ENCODE measurements at regions not wholly inside any gene's neighbourhood (a gene's known extent, or its start where the extent isn't known, plus 50 kb on each side); places are given as distances from the start of the nearest gene placed in this dataset.

DNA sequence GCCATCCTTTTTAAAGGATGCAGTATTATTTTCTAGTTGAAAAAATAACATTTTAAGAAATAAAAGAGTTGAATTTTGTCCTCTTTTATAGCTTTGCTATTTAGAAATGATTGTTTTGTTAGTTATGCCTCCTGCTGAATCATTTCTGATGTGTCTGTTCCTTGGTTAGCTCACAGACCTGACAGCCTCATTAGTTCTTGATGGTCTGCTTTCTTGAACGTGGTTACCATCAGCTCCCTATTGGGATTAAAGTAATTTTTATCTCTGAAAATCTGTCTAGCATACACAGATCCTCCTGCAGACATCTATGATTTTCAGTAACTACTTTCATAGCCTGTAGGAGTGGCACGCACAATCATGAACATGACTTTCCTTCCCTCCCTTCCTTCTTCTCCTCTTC is 447.6 kb upstream of the B3GALT2 start:
- H3K36me3 Mint-ChIP-seq (ENCODE audit: low read depth): no peaks in the 10 kb centered on the region
- no peak overlapping the region for H3K4me3 Mint-ChIP-seq
- H3K27me3 Mint-ChIP-seq (ENCODE audit: low read depth): no peaks in the 10 kb centered on the region
- H3K4me1 Mint-ChIP-seq (ENCODE audit: low read depth): peaks cover 10% of the 10 kb centered on the region
- H3K27ac Mint-ChIP-seq: no peak overlapping the region
- peaks cover 10% of the 10 kb centered on the region for H3K9me3 Mint-ChIP-seq
- no peak for DNase-seq (ENCODE audit: low spot score)

DNA sequence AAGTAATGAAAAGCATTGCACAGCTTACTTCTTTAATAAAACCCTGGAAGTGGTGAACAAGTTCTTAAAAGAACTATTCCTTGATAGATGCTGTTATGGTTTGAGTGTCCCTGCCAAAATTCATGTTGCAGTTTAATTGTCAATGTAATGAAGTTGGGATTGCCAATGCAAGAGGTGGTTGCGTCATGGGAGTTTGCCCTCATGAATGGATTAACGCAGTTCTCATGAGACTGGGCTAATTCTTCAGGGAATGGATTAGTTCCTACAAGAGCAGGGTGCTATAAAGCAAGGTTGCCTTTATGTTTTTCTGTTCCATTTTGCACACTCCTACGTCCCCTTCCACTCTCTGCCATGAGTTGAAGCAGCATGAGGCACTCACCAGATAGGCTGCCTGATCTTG is 446.7 kb upstream of the B3GALT2 start:
- H3K4me3 Mint-ChIP-seq: no peak overlapping the region
- no peaks in the 10 kb centered on the region for H3K36me3 Mint-ChIP-seq (ENCODE audit: low read depth)
- H3K4me1 Mint-ChIP-seq (ENCODE audit: low read depth): peaks cover 10% of the 10 kb centered on the region
- peaks cover 4% of the 10 kb centered on the region for H3K9me3 Mint-ChIP-seq
- H3K27ac Mint-ChIP-seq: no peak overlapping the region
- DNase-seq (ENCODE audit: low spot score): no peak
- no peaks in the 10 kb centered on the region for H3K27me3 Mint-ChIP-seq (ENCODE audit: low read depth)

- DNase-seq (ENCODE audit: low spot score): no peak
- H3K4me3 Mint-ChIP-seq: no peak overlapping the region
- H3K36me3 Mint-ChIP-seq (ENCODE audit: low read depth): no peaks in the 10 kb centered on the region
- peaks cover 4% of the 10 kb centered on the region for H3K9me3 Mint-ChIP-seq
- H3K27ac Mint-ChIP-seq: no peak overlapping the region
- peaks cover 10% of the 10 kb centered on the region for H3K4me1 Mint-ChIP-seq (ENCODE audit: low read depth)
- H3K27me3 Mint-ChIP-seq (ENCODE audit: low read depth): no peaks in the 10 kb centered on the region
Observed at GRCh38 chr1:193631306-193631705, 444.9 kb upstream of the B3GALT2 start.

- Mint-ChIP-seq H3K9me3 (no peaks in the 10 kb centered on the region), H3K36me3 (ENCODE audit: low read depth) (no peaks in the 10 kb centered on the region), H3K4me3 (no peak overlapping the region), H3K27ac (no peak overlapping the region), H3K27me3 (ENCODE audit: low read depth) (no peaks in the 10 kb centered on the region), H3K4me1 (ENCODE audit: low read depth) (peaks cover 7% of the 10 kb centered on the region)
- DNase-seq (ENCODE audit: low spot score): no peak
Observed at GRCh38 chr1:193629875-193630274, 443.5 kb upstream of the B3GALT2 start.

- Mint-ChIP-seq H3K4me3 (no peak overlapping the region), H3K9me3 (no peaks in the 10 kb centered on the region), H3K36me3 (ENCODE audit: low read depth) (no peaks in the 10 kb centered on the region), H3K4me1 (ENCODE audit: low read depth) (peaks cover 3% of the 10 kb centered on the region), H3K27me3 (ENCODE audit: low read depth) (no peaks in the 10 kb centered on the region), H3K27ac (no peak overlapping the region)
- DNase-seq (ENCODE audit: low spot score): no peak
Observed at GRCh38 chr1:193626695-193627094, 440.3 kb upstream of the B3GALT2 start.

DNA sequence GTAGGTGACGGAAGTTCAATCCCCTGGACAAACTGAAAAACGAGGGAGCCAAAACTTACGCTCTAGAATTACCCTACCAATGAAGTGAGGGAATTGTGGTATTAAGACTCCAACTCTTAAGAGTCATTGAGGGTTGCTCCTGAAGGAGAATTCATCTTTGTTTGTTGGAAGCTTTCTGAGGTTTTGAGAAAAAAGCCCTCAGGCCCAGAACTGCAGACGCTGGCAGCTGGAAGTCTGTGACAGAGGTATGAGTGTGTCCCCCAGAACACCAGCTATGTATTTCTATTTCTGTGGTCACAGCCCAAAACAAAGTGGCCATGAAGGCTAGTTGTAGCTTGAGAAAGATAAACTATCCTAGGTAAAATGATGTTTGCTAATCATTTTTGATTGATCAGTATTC is 438.8 kb upstream of the B3GALT2 start:
- H3K4me3 Mint-ChIP-seq: no peak overlapping the region
- no peaks in the 10 kb centered on the region for H3K27me3 Mint-ChIP-seq (ENCODE audit: low read depth)
- no peaks in the 10 kb centered on the region for H3K9me3 Mint-ChIP-seq
- DNase-seq (ENCODE audit: low spot score): no peak
- no peak overlapping the region for H3K27ac Mint-ChIP-seq
- H3K4me1 Mint-ChIP-seq (ENCODE audit: low read depth): peaks cover 3% of the 10 kb centered on the region
- H3K36me3 Mint-ChIP-seq (ENCODE audit: low read depth): no peaks in the 10 kb centered on the region

DNA sequence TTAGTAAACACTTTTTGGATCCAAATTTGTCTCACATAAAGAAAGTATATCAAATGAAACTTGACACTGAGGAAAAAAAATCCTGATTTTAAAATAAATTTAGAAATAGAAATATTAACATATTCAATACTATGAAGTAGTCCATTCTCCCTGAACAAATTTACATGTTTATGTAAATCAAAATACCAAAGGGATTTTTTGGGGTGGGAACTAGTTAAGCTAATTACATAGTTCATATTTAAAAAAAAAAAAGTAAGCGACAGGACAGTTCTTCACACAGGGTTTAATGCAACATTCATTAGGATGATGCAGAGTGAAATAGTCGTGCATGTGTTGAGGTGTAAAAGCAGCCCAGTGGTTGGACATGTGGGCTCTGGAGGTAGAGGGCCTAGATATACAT is 433.5 kb upstream of the B3GALT2 start:
- Mint-ChIP-seq H3K9me3 (peaks cover 4% of the 10 kb centered on the region), H3K36me3 (ENCODE audit: low read depth) (no peaks in the 10 kb centered on the region), H3K27me3 (ENCODE audit: low read depth) (no peaks in the 10 kb centered on the region), H3K4me1 (ENCODE audit: low read depth) (peaks cover 3% of the 10 kb centered on the region), H3K4me3 (no peak overlapping the region), H3K27ac (no peak overlapping the region)
- no peak for DNase-seq (ENCODE audit: low spot score)

GRCh38 chr1:193614817-193615216 is 428.4 kb upstream of the B3GALT2 start:
- H3K9me3 Mint-ChIP-seq: peaks cover 12% of the 10 kb centered on the region
- no peaks in the 10 kb centered on the region for H3K27me3 Mint-ChIP-seq (ENCODE audit: low read depth)
- H3K27ac Mint-ChIP-seq: no peak overlapping the region
- peaks cover 7% of the 10 kb centered on the region for H3K4me1 Mint-ChIP-seq (ENCODE audit: low read depth)
- DNase-seq (ENCODE audit: low spot score): no peak
- peaks cover 7% of the 10 kb centered on the region for H3K36me3 Mint-ChIP-seq (ENCODE audit: low read depth)
- no peak overlapping the region for H3K4me3 Mint-ChIP-seq

GRCh38 chr1:193614275-193614674 is 427.9 kb upstream of the B3GALT2 start:
- peaks cover 10% of the 10 kb centered on the region for H3K36me3 Mint-ChIP-seq (ENCODE audit: low read depth)
- peaks cover 12% of the 10 kb centered on the region for H3K9me3 Mint-ChIP-seq
- no peak overlapping the region for H3K27ac Mint-ChIP-seq
- peaks cover 10% of the 10 kb centered on the region for H3K4me1 Mint-ChIP-seq (ENCODE audit: low read depth)
- H3K27me3 Mint-ChIP-seq (ENCODE audit: low read depth): no peaks in the 10 kb centered on the region
- no peak overlapping the region for H3K4me3 Mint-ChIP-seq
- DNase-seq (ENCODE audit: low spot score): no peak

- no peak for DNase-seq (ENCODE audit: low spot score)
- H3K4me3 Mint-ChIP-seq: no peak overlapping the region
- H3K27me3 Mint-ChIP-seq (ENCODE audit: low read depth): no peaks in the 10 kb centered on the region
- peaks cover 19% of the 10 kb centered on the region for H3K4me1 Mint-ChIP-seq (ENCODE audit: low read depth)
- H3K36me3 Mint-ChIP-seq (ENCODE audit: low read depth): peaks cover 19% of the 10 kb centered on the region
- peaks cover 23% of the 10 kb centered on the region for H3K9me3 Mint-ChIP-seq
- H3K27ac Mint-ChIP-seq: no peak overlapping the region
Observed at GRCh38 chr1:193613041-193613440, 426.6 kb upstream of the B3GALT2 start.

DNA sequence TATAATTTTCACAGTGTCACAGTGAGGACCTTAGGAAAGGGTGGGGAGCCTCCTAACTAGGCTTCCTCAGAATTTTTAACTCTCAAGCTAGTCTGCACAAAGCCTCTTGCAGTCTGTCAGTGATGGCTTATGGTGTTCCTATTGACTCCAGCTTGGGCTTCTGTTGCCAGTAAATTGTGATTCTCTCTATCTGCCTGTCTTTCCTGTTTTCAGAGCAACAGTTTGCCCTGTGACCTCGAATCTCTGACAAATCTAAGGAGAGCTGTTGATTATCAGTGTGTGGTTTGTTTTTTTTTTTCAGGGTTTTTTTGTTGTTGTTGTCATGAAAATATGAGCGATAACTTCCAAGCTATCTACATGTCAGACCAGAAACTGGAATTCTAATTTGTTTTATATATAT is 423.2 kb upstream of the B3GALT2 start:
- Mint-ChIP-seq H3K27ac (peak overlapping the region; percentile 56), H3K4me3 (no peak overlapping the region), H3K27me3 (ENCODE audit: low read depth) (no peaks in the 10 kb centered on the region), H3K36me3 (ENCODE audit: low read depth) (peaks cover 27% of the 10 kb centered on the region), H3K4me1 (ENCODE audit: low read depth) (peaks cover 37% of the 10 kb centered on the region), H3K9me3 (peaks cover 41% of the 10 kb centered on the region)
- no peak for DNase-seq (ENCODE audit: low spot score)

DNA sequence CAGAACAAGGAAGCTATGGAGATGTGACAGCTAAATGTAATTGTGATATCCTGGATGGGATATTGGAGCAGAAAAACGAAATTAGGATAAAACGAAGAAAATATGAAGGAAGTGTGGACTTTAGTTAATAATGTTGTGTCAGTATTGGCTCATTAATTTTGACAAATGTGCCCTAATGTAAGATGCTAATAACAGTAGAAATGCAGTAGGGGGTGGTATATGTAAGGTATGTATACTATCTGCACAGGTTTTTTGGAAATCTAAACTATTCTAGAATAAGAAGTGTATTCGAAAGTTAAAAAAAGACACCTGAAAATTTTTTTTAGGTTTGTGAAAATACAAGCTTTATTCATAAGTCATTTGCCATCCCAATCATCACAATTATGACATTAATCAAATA is 421.4 kb upstream of the B3GALT2 start:
- H3K36me3 Mint-ChIP-seq (ENCODE audit: low read depth): peaks cover 26% of the 10 kb centered on the region
- no peak overlapping the region for H3K4me3 Mint-ChIP-seq
- H3K4me1 Mint-ChIP-seq (ENCODE audit: low read depth): peaks cover 32% of the 10 kb centered on the region
- no peak overlapping the region for H3K27ac Mint-ChIP-seq
- H3K27me3 Mint-ChIP-seq (ENCODE audit: low read depth): no peaks in the 10 kb centered on the region
- no peak for DNase-seq (ENCODE audit: low spot score)
- H3K9me3 Mint-ChIP-seq: peaks cover 32% of the 10 kb centered on the region

GRCh38 chr1:193606035-193606434 is 419.6 kb upstream of the B3GALT2 start:
- DNase-seq (ENCODE audit: low spot score): no peak
- H3K4me1 Mint-ChIP-seq (ENCODE audit: low read depth): peaks cover 32% of the 10 kb centered on the region
- H3K4me3 Mint-ChIP-seq: no peak overlapping the region

DNA sequence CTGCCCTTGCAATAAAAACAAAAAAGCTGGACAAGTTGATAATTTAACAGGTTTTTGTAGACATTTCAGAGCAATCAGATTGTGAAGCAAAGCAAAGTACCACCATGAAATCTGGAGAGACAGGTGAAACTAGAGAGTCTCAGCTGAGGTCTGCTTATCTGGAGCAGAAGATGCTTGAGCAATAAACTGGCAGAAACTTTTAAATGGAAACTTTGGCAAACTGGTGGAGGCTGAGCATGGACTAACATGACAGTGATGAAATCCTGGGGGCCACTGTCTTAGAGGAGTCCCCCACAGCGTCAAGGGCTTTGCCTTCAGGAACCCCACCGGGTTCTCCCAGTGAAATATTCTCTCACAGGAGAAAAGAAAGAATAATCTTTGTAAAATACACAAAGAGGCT is 416.3 kb upstream of the B3GALT2 start:
- Mint-ChIP-seq H3K9me3 (peaks cover 20% of the 10 kb centered on the region), H3K27me3 (ENCODE audit: low read depth) (no peaks in the 10 kb centered on the region), H3K36me3 (ENCODE audit: low read depth) (peaks cover 14% of the 10 kb centered on the region), H3K4me1 (ENCODE audit: low read depth) (peaks cover 18% of the 10 kb centered on the region), H3K27ac (no peak overlapping the region), H3K4me3 (no peak overlapping the region)
- DNase-seq (ENCODE audit: low spot score): no peak

More at GRCh38 chr1:193606035-193606434, 419.6 kb upstream of the B3GALT2 start:
- Mint-ChIP-seq H3K9me3 (peaks cover 32% of the 10 kb centered on the region), H3K36me3 (ENCODE audit: low read depth) (peaks cover 26% of the 10 kb centered on the region), H3K27ac (no peak overlapping the region), H3K27me3 (ENCODE audit: low read depth) (no peaks in the 10 kb centered on the region)

DNA sequence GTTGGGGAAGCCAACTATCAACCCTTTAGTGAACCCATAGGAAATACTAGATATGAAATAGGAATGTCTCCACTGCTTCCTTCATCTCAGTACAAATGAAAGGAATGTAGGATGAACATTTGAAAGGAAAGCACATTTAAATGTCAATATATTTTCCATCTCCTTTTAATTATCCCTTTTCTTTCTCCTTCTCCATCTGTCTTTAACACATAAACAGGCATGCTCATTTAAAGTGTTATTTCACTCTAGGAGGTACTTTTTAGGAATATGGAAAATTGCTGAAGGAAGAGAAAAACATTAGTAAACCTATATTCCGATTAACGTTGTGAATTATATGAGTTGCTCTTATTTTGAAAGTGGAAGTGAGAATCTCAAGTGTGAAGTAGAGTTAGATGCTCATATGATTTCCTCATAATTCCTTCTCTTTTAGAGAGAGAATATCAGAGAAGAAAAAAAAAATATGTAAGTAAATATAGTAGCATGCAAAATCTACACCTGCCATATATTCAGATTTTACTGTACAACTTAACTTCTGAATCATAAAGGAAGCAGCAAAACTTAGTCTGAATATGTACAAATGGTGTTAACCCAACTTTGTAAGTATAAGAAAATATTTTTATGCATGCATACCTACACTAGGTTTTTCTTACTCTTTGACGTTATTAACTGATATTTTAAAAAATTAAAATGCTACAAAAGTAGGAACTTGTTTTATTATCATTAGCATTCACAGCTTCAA is 406.9 kb upstream of the B3GALT2 start:
- H3K36me3 Mint-ChIP-seq (ENCODE audit: low read depth): no peaks in the 10 kb centered on the region
- peaks cover 6% of the 10 kb centered on the region for H3K9me3 Mint-ChIP-seq
- H3K4me1 Mint-ChIP-seq (ENCODE audit: low read depth): peaks cover 24% of the 10 kb centered on the region
- no peak overlapping the region for H3K27ac Mint-ChIP-seq
- H3K27me3 Mint-ChIP-seq (ENCODE audit: low read depth): no peaks in the 10 kb centered on the region
- no peak for DNase-seq (ENCODE audit: low spot score)
- peak overlapping the region; percentile 25 for H3K4me3 Mint-ChIP-seq
